K562 (cell line): ENCODE measurements at regions not wholly inside any gene's neighbourhood (a gene's known extent, or its start where the extent isn't known, plus 50 kb on each side); places are given as distances from the start of the nearest gene placed in this dataset.

Source experiments
- ARID1B ChIP-seq: fragments of 450-650 bp; IDR thresholded peaks from 2 replicates; pipeline ENCODE4 v1.6.1; 2016; ENCODE audit warnings: antibody characterized with exemption, mild to moderate bottlenecking, inconsistent platforms
- CCAR2 ChIP-seq: fragments of 200-400 bp; formaldehyde crosslinking; IDR thresholded peaks from 2 replicates; pipeline ENCODE4 v1.6.1; 2017; ENCODE audit warnings: mild to moderate bottlenecking, low read depth, low read length
- DDX20 ChIP-seq: fragments of 450-650 bp; IDR thresholded peaks from 2 replicates; pipeline ENCODE4 v1.6.1; 2016; ENCODE audit warnings: missing genetic modification characterization, low read depth, mild to moderate bottlenecking, missing compliant biosample characterization, moderate library complexity
- HOXB6 ChIP-seq: fragments of 250-450 bp; sonication (Bioruptor Pico); IDR thresholded peaks from 2 replicates; pipeline ENCODE4 v1.5.1; 2022; ENCODE audit warnings: mild to moderate bottlenecking, borderline replicate concordance
- KLF13 ChIP-seq: fragments of 450-650 bp; IDR thresholded peaks from 2 replicates; pipeline ENCODE4 v1.6.1; 2016; ENCODE audit warnings: missing genetic modification characterization, low read depth, mild to moderate bottlenecking, missing compliant biosample characterization, moderate library complexity, borderline replicate concordance
- MAFG ChIP-seq: fragments of 450-650 bp; conservative IDR thresholded peaks from 2 replicates; pipeline ENCODE4 v1.6.1; 2016; ENCODE audit warnings: missing genetic modification characterization, missing compliant biosample characterization
- MCM5 ChIP-seq: fragments of 450-650 bp; IDR thresholded peaks from 2 replicates; pipeline ENCODE4 v1.6.1; 2016; ENCODE audit warnings: low read depth
- SIX5 ChIP-seq, 2 experiments: IDR thresholded peaks; 2 replicates each; pipeline ENCODE4 v1.6.1; 2011; ENCODE audit warnings: low read length in 2 of 2, borderline replicate concordance in 1 of 2, low read depth in 1 of 2, mild to moderate bottlenecking in 1 of 2, moderate library complexity in 1 of 2; ENCODE audit not compliant: insufficient read depth in 1 of 2
- SMAD2 ChIP-seq: fragments of 150-350 bp; IDR thresholded peaks from 2 replicates; pipeline ENCODE4 v1.6.1; 2014; ENCODE audit warnings: low read depth, mild to moderate bottlenecking, low read length
- SRSF7 ChIP-seq: fragments of 200-400 bp; formaldehyde crosslinking; optimal IDR thresholded peaks from 2 replicates; pipeline ENCODE3; 2017; ENCODE audit warnings: mild to moderate bottlenecking, low read depth, low read length
- TCFL5 ChIP-seq: fragments of 250-450 bp; sonication (Bioruptor Pico); conservative IDR thresholded peaks from 2 replicates; pipeline ENCODE4 v1.6.1; 2021; ENCODE audit warnings: mild to moderate bottlenecking, moderate library complexity, matching md5 sums
- XRCC4 ChIP-seq: IDR thresholded peaks from one replicate; pipeline ENCODE4 v1.6.1; 2011; ENCODE audit not compliant: insufficient read depth, insufficient read length; ENCODE audit errors: extremely low read depth
- ZNF124 ChIP-seq: sonication (generic); formaldehyde crosslinking; IDR thresholded peaks from 2 replicates; pipeline ENCODE4 v1.8.1; 2022; ENCODE audit warnings: missing genetic modification reagents
- ZNF143 ChIP-seq: sonication (generic); formaldehyde crosslinking; IDR thresholded peaks from 2 replicates; pipeline ENCODE4 v1.9.0; 2022; ENCODE audit warnings: mild to moderate bottlenecking, missing genetic modification reagents
- ZNF217 ChIP-seq: sonication (generic); formaldehyde crosslinking; IDR thresholded peaks from 2 replicates; pipeline ENCODE4 v1.8.0; 2022; ENCODE audit warnings: mild to moderate bottlenecking, missing genetic modification reagents
- ZNF3 ChIP-seq: fragments of 250-450 bp; sonication (Bioruptor Pico); IDR thresholded peaks from 2 replicates; pipeline ENCODE4 v1.5.0; 2021; ENCODE audit warnings: mild to moderate bottlenecking, moderate library complexity
- ZNF551 ChIP-seq: fragments of 250-450 bp; sonication (Bioruptor Pico); IDR thresholded peaks from 2 replicates; pipeline ENCODE4 v1.5.0; 2021; ENCODE audit warnings: mild to moderate bottlenecking, moderate library complexity
- ZSCAN32 ChIP-seq: fragments of 450-650 bp; formaldehyde crosslinking; IDR thresholded peaks from 2 replicates; pipeline ENCODE4 v1.4.0; 2020; ENCODE audit warnings: mild to moderate bottlenecking, moderate library complexity
- TF ChIP-seq, protein P1 (sequence below): fragments of 250-450 bp; sonication (Bioruptor Pico); IDR thresholded peaks from 2 replicates; pipeline ENCODE4 v1.4.0; 2020; ENCODE audit warnings: mild to moderate bottlenecking, moderate library complexity, borderline replicate concordance
- TF ChIP-seq, protein P2 (sequence below): fragments of 250-450 bp; sonication (Bioruptor Pico); IDR thresholded peaks from 2 replicates; pipeline ENCODE4 v1.9.0; 2021; ENCODE audit warnings: mild to moderate bottlenecking
- TF ChIP-seq, protein P3 (sequence below): fragments of 450-650 bp; IDR thresholded peaks from 2 replicates; pipeline ENCODE4 v1.6.1; 2017; ENCODE audit warnings: antibody characterized with exemption, mild to moderate bottlenecking

DNA sequence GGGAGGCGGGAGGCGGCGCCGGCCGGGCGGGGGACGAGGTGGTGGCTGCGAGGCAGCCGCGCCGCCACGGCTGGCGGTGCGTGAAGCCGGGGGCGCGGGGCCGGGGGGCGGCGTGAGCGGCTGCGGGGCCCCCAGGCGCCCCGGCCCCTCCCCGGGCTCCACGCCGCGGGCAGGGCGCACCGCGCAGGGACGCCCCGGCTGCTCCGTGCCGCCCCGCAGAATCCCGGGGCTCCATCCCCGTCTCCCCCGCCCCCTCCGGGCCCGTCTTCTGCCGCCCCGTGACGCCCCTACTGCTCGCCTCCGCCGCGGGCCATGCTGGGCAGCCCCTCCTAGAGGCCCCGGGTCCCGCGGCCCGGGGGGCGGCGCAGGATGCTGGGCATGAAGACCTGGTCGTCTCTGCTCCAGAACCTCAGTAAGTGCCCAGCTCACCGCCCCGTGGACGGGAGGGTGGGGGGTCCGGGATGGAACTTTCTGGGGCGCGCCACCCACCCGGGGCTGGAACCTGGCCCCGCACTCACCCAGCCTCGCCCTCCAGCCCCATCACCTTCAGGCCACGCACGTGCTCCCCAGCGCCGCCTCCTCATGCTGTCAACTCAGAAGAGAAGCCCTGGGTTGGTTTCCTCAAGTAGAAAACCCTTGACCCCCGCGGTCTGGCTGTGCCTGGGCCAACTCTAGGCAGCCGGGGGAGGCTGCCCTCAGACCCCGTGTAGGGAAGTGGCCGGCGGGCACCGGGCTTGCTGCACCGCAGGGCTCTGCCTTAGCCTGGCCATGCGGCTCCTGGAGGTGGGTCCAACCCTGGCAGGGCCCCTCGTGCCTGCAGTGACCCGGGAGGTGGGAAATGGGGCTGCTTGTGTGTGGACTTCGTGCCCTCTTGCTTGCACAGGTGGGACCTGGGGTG, 150.2 kb upstream of the GSE1 start (continued):
- no peak for TF ChIP-seq XRCC4
- no peak for TF ChIP-seq ZNF3 (CRISPR knock-in tag)
- no peak for TF ChIP-seq CCAR2
- no peak for TF ChIP-seq ZNF551 (CRISPR knock-in tag)
- TF ChIP-seq ZNF143 (CRISPR knock-in tag): no peak
- TF ChIP-seq HOXB6 (CRISPR knock-in tag): no peak
- no peak for TF ChIP-seq MAFG
- TF ChIP-seq, protein P1, sequence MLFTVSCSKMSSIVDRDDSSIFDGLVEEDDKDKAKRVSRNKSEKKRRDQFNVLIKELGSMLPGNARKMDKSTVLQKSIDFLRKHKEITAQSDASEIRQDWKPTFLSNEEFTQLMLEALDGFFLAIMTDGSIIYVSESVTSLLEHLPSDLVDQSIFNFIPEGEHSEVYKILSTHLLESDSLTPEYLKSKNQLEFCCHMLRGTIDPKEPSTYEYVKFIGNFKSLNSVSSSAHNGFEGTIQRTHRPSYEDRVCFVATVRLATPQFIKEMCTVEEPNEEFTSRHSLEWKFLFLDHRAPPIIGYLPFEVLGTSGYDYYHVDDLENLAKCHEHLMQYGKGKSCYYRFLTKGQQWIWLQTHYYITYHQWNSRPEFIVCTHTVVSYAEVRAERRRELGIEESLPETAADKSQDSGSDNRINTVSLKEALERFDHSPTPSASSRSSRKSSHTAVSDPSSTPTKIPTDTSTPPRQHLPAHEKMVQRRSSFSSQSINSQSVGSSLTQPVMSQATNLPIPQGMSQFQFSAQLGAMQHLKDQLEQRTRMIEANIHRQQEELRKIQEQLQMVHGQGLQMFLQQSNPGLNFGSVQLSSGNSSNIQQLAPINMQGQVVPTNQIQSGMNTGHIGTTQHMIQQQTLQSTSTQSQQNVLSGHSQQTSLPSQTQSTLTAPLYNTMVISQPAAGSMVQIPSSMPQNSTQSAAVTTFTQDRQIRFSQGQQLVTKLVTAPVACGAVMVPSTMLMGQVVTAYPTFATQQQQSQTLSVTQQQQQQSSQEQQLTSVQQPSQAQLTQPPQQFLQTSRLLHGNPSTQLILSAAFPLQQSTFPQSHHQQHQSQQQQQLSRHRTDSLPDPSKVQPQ (CRISPR knock-in tag): no peak
- 0 out of 2 replicates have a peak, but pooled peaks have one; percentile 9 for TF ChIP-seq ARID1B
- no peak for TF ChIP-seq KLF13 (tag)
- TF ChIP-seq SRSF7: no peak
- TF ChIP-seq MCM5: no peak
- TF ChIP-seq ZNF124 (CRISPR knock-in tag): no peak
- TF ChIP-seq, protein P2, sequence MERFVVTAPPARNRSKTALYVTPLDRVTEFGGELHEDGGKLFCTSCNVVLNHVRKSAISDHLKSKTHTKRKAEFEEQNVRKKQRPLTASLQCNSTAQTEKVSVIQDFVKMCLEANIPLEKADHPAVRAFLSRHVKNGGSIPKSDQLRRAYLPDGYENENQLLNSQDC (CRISPR knock-in tag): no peak
- no peak for TF ChIP-seq SIX5 (IDR thresholded peaks at IDR 0.05; ENCODE audit: borderline replicate concordance in 1 of 2, insufficient read depth in 1 of 2, low read depth in 1 of 2, low read length in 2 of 2)
- no peak for TF ChIP-seq TCFL5 (CRISPR knock-in tag)
- TF ChIP-seq, protein P3, sequence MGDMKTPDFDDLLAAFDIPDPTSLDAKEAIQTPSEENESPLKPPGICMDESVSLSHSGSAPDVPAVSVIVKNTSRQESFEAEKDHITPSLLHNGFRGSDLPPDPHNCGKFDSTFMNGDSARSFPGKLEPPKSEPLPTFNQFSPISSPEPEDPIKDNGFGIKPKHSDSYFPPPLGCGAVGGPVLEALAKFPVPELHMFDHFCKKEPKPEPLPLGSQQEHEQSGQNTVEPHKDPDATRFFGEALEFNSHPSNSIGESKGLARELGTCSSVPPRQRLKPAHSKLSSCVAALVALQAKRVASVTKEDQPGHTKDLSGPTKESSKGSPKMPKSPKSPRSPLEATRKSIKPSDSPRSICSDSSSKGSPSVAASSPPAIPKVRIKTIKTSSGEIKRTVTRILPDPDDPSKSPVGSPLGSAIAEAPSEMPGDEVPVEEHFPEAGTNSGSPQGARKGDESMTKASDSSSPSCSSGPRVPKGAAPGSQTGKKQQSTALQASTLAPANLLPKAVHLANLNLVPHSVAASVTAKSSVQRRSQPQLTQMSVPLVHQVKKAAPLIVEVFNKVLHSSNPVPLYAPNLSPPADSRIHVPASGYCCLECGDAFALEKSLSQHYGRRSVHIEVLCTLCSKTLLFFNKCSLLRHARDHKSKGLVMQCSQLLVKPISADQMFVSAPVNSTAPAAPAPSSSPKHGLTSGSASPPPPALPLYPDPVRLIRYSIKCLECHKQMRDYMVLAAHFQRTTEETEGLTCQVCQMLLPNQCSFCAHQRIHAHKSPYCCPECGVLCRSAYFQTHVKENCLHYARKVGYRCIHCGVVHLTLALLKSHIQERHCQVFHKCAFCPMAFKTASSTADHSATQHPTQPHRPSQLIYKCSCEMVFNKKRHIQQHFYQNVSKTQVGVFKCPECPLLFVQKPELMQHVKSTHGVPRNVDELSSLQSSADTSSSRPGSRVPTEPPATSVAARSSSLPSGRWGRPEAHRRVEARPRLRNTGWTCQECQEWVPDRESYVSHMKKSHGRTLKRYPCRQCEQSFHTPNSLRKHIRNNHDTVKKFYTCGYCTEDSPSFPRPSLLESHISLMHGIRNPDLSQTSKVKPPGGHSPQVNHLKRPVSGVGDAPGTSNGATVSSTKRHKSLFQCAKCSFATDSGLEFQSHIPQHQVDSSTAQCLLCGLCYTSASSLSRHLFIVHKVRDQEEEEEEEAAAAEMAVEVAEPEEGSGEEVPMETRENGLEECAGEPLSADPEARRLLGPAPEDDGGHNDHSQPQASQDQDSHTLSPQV: peak; percentile 94
- no peak for TF ChIP-seq SMAD2
- no peak for TF ChIP-seq ZSCAN32
- no peak for TF ChIP-seq DDX20 (tag)
- no peak for TF ChIP-seq ZNF217
